ENCODE measurements at regions not wholly inside any gene's neighbourhood (a gene's known extent, or its start where the extent isn't known, plus 50 kb on each side); places are given as distances from the start of the nearest gene placed in this dataset.

DNA sequence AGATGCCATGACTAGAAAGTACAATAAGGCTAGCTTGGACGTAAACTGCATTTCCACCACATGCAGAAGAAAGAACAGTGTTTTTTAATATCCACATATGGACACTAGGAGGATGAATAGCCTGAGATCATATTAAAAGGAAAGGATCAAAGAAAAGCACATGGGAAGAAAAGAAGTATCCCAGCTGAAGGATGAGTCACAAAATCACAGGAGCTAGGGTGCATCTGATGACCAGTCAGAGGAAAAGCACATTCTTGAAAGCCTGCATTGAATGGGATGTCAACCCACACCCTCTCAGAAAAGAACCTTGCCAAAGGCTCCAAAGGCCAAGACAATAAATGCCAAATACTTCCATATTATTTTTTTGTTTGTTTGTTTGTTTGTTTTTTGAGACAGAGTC, 56.8 kb upstream of the PRDX4 start:
- Histone ChIP-seq H3K9me3 (no peaks in the 10 kb centered on the region), H3K4me3 (no peak overlapping the region), H3K27ac (no peak overlapping the region), H3K27me3 (no peaks in the 10 kb centered on the region), H3K4me1 (no peaks in the 10 kb centered on the region), H3K36me3 (ENCODE audit: low read depth, missing control alignments) (no peaks in the 10 kb centered on the region)
- TF ChIP-seq CTCF (IDR thresholded peaks at IDR 0.05) (no peak), POLR2A (IDR thresholded peaks at IDR 0.05) (no peak)
- no peak for DNase-seq
- WGBS, 2 donors: 57 to 94% methylated on average over 1 of the region's 1 CpG
- intact Hi-C loops (cut with DNase I; ENCODE audit: low total_unique reads): no loop called here

GRCh38 chrX:23612846-23613245, 54.4 kb upstream of the PRDX4 start:
- Histone ChIP-seq H3K9me3 (no peaks in the 10 kb centered on the region), H3K4me1 (no peaks in the 10 kb centered on the region), H3K36me3 (ENCODE audit: low read depth, missing control alignments) (no peaks in the 10 kb centered on the region), H3K4me3 (no peak overlapping the region), H3K27ac (no peak overlapping the region), H3K27me3 (no peaks in the 10 kb centered on the region)
- no peak for TF ChIP-seq POLR2A (IDR thresholded peaks at IDR 0.05)
- no peak for TF ChIP-seq CTCF (IDR thresholded peaks at IDR 0.05)
- DNase-seq: no peak
- intact Hi-C loops (cut with DNase I; ENCODE audit: low total_unique reads): no loop called here
- WGBS, 2 donors: 84 to 100% methylated on average over 1 of the region's 1 CpG

- no peaks in the 10 kb centered on the region for H3K27me3 ChIP-seq
- 55 to 60% methylated on average over 5 of the region's 5 CpGs for WGBS, 2 donors
- no peaks in the 10 kb centered on the region for H3K9me3 ChIP-seq
- intact Hi-C loops (cut with DNase I; ENCODE audit: low total_unique reads): no loop called here
- H3K36me3 ChIP-seq (ENCODE audit: low read depth, missing control alignments): no peaks in the 10 kb centered on the region
- H3K4me3 ChIP-seq: no peak overlapping the region
- TF ChIP-seq POLR2A (IDR thresholded peaks at IDR 0.05): no peak
- peak in 2 of 3 experiments; percentile 41 to 45 for TF ChIP-seq CTCF (IDR thresholded peaks at IDR 0.05)
- DNase-seq: no peak
- no peak overlapping the region for H3K27ac ChIP-seq
- no peaks in the 10 kb centered on the region for H3K4me1 ChIP-seq
Observed at GRCh38 chrX:23616361-23616760, 50.9 kb upstream of the PRDX4 start.
